ENCODE measurements at regions not wholly inside any gene's neighbourhood (a gene's known extent, or its start where the extent isn't known, plus 50 kb on each side); places are given as distances from the start of the nearest gene placed in this dataset.

DNA sequence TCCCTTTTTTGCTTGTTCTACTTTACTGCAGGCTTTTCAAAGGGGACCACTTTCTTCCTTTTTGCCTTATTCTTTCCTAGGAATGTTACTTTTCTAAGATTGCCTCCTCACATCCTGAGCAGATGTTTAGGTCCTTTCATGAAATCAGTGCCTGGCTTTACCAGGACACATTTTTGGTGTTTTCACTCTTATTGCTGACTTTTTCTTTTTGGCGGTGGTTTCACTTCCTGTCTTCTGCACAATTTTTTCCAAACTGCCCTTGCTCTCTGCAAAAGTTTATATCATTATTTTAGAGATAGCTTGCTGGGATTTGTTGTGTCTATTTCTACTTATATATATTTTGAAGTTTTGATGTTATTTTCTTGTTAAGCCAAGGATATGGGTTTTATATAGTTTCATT, 332.2 kb upstream of the MTPN start:
- TF ChIP-seq EP300 (IDR thresholded peaks at IDR 0.05): no peak
- TF ChIP-seq, protein P1, sequence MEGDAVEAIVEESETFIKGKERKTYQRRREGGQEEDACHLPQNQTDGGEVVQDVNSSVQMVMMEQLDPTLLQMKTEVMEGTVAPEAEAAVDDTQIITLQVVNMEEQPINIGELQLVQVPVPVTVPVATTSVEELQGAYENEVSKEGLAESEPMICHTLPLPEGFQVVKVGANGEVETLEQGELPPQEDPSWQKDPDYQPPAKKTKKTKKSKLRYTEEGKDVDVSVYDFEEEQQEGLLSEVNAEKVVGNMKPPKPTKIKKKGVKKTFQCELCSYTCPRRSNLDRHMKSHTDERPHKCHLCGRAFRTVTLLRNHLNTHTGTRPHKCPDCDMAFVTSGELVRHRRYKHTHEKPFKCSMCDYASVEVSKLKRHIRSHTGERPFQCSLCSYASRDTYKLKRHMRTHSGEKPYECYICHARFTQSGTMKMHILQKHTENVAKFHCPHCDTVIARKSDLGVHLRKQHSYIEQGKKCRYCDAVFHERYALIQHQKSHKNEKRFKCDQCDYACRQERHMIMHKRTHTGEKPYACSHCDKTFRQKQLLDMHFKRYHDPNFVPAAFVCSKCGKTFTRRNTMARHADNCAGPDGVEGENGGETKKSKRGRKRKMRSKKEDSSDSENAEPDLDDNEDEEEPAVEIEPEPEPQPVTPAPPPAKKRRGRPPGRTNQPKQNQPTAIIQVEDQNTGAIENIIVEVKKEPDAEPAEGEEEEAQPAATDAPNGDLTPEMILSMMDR (IDR thresholded peaks at IDR 0.05): no peak
- no peak for TF ChIP-seq POLR2A (IDR thresholded peaks at IDR 0.05)
- TF ChIP-seq POLR2AphosphoS5 (IDR thresholded peaks at IDR 0.05): no peak

All from stomach (tissue), 4 donors.